GM06990 (cell line): ENCODE measurements at regions not wholly inside any gene's neighbourhood (a gene's known extent, or its start where the extent isn't known, plus 50 kb on each side); places are given as distances from the start of the nearest gene placed in this dataset.

ENCODE experiments used
- DNase-seq: peaks from one replicate; pipeline ENCODE4 v3.0.0-alpha.2; 2011; ENCODE audit not compliant: insufficient read length; ENCODE audit errors: extremely low read depth
- H3K27me3 ChIP-seq: replicated peaks from 2 replicates; pipeline ENCODE4 v1.6.0; 2011; ENCODE audit warnings: low read length; ENCODE audit not compliant: control insufficient read depth, insufficient read depth
- H3K36me3 ChIP-seq: 2 replicates; pipeline ENCODE4 v1.5.1; 2011; ENCODE audit warnings: low read length; ENCODE audit not compliant: control insufficient read depth, insufficient read depth
- H3K4me3 ChIP-seq: replicated peaks from 2 replicates; pipeline ENCODE4 v1.5.1; 2011; ENCODE audit warnings: low read depth, mild to moderate bottlenecking, control low read depth, low read length
- CTCF ChIP-seq: IDR thresholded peaks from 2 replicates; pipeline ENCODE4 v1.5.1; 2011; ENCODE audit warnings: low read length, control low read depth, mild to moderate bottlenecking, inconsistent platforms; ENCODE audit not compliant: insufficient read depth, poor library complexity, severe bottlenecking

DNA sequence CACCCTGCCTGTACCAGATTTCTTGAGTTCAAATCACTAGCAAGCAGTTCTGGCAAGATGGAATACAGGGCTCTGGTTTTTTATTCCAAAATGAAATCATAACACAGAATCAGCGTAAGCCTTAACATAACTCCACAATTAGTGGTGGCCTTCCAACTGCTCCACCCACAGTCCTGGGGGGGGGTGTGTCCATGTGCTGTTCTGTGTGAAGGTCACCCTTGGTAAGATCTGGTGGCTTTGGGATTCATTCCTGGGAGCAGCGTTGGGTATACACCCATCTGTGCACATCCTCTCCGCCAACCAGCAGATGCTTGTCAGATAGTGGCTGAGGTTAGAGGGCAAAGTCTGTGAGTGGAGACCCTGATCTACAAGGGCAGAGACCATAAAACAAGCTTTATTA lies 49.9 kb upstream of the CD83 start:
- no peak for TF ChIP-seq CTCF
- Histone ChIP-seq H3K4me3 (no peak overlapping the region), H3K27me3 (no peaks in the 10 kb centered on the region), H3K36me3 (no peaks in the 10 kb centered on the region)
- no peak for DNase-seq
